ENCODE measurements at regions not wholly inside any gene's neighbourhood (a gene's known extent, or its start where the extent isn't known, plus 50 kb on each side); places are given as distances from the start of the nearest gene placed in this dataset.

DNA sequence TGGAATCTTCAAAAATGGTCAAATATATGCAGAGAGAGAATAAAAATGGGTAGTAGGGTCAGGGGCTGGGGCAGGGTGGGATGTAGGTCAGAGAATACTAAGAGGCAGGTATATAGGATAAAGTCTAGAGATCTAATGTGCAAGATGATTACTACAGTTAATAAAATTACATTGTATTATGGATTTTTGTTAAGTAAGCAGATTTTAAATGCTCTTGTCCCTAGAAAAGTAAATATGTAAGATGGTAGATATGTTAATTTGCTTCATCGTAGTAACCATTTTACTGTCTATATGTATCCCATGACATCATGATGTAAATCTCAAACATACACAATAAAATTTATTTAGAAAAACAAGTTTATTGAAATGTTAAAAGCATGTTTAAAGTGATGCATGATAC, 1051.4 kb downstream of the AGBL1 start:
- TF ChIP-seq, protein P1, sequence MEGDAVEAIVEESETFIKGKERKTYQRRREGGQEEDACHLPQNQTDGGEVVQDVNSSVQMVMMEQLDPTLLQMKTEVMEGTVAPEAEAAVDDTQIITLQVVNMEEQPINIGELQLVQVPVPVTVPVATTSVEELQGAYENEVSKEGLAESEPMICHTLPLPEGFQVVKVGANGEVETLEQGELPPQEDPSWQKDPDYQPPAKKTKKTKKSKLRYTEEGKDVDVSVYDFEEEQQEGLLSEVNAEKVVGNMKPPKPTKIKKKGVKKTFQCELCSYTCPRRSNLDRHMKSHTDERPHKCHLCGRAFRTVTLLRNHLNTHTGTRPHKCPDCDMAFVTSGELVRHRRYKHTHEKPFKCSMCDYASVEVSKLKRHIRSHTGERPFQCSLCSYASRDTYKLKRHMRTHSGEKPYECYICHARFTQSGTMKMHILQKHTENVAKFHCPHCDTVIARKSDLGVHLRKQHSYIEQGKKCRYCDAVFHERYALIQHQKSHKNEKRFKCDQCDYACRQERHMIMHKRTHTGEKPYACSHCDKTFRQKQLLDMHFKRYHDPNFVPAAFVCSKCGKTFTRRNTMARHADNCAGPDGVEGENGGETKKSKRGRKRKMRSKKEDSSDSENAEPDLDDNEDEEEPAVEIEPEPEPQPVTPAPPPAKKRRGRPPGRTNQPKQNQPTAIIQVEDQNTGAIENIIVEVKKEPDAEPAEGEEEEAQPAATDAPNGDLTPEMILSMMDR (IDR thresholded peaks at IDR 0.05; ENCODE audit: low read depth, low read length) = no peak
- H3K4me3 ChIP-seq (replicated peaks in 1 of 2; ENCODE audit: low read depth in 2 of 2, low read length in 2 of 2) = no peak overlapping the region
- DNase-seq (ENCODE audit: low read depth in 2 of 2) = no peak

DNA sequence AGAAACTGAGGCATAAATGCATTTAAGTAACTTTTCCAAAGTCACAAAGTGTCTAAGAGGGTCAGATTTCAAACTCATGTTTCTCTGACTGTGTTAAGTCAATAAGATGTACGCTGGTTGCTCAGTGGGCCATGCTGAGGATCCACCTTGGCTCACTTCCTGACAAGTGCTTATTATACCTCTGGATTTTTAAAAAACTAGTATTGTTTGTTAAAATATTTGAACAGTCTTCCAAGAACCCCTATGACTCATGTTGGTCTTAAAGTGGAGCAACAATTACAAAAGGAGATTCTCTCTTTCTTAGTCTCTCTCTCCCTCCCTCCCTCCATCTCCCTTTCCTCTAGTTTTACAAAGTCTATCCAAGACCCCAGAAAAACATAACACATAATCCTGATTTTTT, 1050.2 kb downstream of the AGBL1 start:
- no peak overlapping the region for H3K4me3 ChIP-seq (replicated peaks in 1 of 2; ENCODE audit: low read depth in 2 of 2, low read length in 2 of 2)
- peak in 1 of 2 donors; percentile 57 for DNase-seq (ENCODE audit: low read depth in 2 of 2)
- TF ChIP-seq, protein P1 (IDR thresholded peaks at IDR 0.05; ENCODE audit: low read depth, low read length) = no peak

DNA sequence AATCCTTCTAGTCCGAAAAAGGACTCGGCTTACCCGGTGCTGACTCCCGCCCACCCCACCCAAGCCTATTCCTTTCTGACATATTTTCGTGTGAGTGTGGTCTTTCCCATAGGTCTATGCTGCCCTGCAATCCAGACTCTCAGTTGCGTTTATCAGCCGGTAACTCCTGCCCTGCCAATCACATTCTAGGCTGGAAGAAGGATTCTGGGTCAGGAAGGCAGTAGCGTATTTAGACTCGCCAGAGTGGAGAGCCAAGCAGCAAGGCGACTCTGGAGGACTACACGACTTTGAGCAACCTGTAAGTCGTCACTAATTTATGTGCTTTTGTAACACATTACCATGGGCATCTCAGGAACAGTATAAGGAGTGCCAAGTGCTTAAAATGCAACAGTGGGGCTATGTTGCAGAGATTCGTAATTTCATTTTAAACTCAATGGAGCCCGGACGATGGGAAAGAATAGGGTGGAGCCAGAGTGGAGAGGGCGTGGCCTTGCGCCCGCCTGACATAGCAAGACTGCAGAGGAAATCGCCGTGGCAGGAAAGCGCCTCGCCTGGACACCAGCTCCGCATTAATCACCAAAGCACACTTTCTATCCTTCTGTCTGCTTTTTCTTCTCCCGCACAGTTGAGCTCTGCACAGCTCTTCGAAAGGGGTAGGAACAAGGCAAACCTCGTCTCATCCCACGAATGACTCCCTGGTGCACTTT, 1044.2 kb downstream of the AGBL1 start:
- DNase-seq (ENCODE audit: low read depth in 2 of 2) = no peak
- no peak overlapping the region for H3K4me3 ChIP-seq (replicated peaks in 1 of 2; ENCODE audit: low read depth in 2 of 2, low read length in 2 of 2)
- TF ChIP-seq, protein P1 (IDR thresholded peaks at IDR 0.05; ENCODE audit: low read depth, low read length) = no peak

DNA sequence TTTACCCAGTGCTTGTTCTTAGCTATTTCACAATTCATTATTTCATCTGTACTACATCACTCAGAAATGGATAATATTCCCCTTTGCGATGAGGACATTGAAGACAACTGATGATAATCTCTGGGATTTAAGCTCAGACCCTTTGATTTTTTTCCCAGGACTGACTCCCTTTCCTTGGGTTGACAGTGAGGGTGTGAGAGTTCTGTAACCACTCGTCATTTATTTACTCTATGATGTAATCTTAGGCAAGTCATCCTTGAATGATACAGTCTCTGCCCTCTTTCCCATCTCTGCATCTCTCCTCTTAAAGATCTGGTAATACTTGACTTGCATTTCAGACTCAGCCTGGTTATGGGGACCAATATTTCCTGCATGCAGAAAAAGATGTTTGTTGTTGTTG, 1041.7 kb downstream of the AGBL1 start:
- TF ChIP-seq, protein P1 (IDR thresholded peaks at IDR 0.05; ENCODE audit: low read depth, low read length) = no peak
- no peak overlapping the region for H3K4me3 ChIP-seq (replicated peaks in 1 of 2; ENCODE audit: low read depth in 2 of 2, low read length in 2 of 2)
- peak in 1 of 2 donors; percentile 56 for DNase-seq (ENCODE audit: low read depth in 2 of 2)

DNA sequence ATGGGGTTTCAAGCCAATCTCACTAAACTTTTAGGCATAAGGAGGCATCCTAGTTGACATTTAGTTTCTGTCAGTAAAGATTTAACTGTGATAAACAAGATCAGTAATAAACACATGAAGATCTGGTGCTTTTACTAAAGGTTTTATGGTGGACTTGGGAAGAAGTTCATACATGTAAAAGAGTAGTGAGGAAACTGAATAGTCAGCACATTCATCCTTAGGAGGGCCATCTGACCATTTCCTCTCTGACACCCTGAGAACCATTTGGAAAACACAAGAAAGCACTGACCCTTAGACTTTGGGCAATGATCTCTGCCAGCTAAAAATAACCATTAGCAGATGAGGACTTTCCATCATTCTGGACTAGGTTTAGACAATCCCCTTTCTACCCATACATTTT, 1040.9 kb downstream of the AGBL1 start:
- TF ChIP-seq, protein P1 (IDR thresholded peaks at IDR 0.05; ENCODE audit: low read depth, low read length) = no peak
- DNase-seq (ENCODE audit: low read depth in 2 of 2) = no peak
- H3K4me3 ChIP-seq (replicated peaks in 1 of 2; ENCODE audit: low read depth in 2 of 2, low read length in 2 of 2) = no peak overlapping the region

DNA sequence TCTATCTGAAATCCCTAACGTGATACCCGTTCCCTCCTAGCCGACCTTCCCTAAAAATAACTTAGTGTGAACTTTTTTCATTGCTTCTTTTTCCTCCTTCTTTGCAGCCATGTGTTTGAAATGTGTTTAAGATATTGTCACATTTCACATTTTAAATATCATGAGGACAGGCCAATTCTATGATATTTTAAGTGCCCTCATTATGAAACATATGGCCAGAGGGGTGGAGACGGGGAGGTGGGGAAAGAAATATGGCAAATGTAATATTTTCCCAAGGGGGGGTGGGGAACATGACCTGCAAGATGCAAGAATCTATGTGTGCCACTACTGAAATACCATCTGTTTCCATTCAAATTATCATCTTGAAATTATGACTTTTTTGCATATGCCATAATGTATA, 1039.2 kb downstream of the AGBL1 start:
- no peak overlapping the region for H3K4me3 ChIP-seq (replicated peaks in 1 of 2; ENCODE audit: low read depth in 2 of 2, low read length in 2 of 2)
- DNase-seq (ENCODE audit: low read depth in 2 of 2) = no peak
- TF ChIP-seq, protein P1 (IDR thresholded peaks at IDR 0.05; ENCODE audit: low read depth, low read length) = no peak

DNA sequence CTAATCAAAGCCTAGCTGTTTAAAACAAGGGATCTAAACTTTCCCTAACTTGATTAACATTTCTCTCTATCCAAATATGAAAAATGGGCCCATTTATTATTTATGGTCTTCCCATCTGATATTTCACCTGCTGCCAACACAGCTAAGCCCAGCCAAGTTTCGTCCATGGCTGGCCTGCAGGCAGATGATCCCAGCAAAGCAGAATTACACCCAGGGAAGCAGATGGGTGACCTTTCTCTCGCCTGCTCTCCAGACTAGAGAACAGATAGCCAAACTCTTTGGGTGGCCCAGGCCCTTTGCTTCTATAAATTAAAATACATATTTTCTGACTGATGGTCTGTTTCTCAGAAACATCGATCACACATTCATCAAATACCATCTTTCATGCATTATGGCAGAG, 1038.8 kb downstream of the AGBL1 start:
- TF ChIP-seq, protein P1 (IDR thresholded peaks at IDR 0.05; ENCODE audit: low read depth, low read length) = no peak
- no peak overlapping the region for H3K4me3 ChIP-seq (replicated peaks in 1 of 2; ENCODE audit: low read depth in 2 of 2, low read length in 2 of 2)

More for the DNA sequence above, 1038.8 kb downstream of the AGBL1 start:
- DNase-seq (ENCODE audit: low read depth in 2 of 2) = no peak
